Astrocyte (in vitro differentiated cells and primary cell): ENCODE measurements at regions not wholly inside any gene's neighbourhood (a gene's known extent, or its start where the extent isn't known, plus 50 kb on each side); places are given as distances from the start of the nearest gene placed in this dataset.

Experiments
- DNase-seq: peaks from one replicate; pipeline ENCODE4 v3.0.0-alpha.2; 2010; ENCODE audit warnings: low read depth
- FAIRE-seq: peaks from 2 replicates; lab custom pipeline; 2011; peaks lifted over from hg19 to GRCh38; lab: Jason Lieb, UNC
- H2AFZ ChIP-seq: 2 replicates; pipeline ENCODE4 v1.6.0; 2012; ENCODE audit warnings: low read depth, low read length, inconsistent platforms
- H3K27ac ChIP-seq: 2 replicates; pipeline ENCODE4 v1.5.1; 2011; ENCODE audit warnings: low read depth, low read length, inconsistent platforms
- H3K27me3 ChIP-seq: 2 replicates; pipeline ENCODE4 v1.6.0; 2011; ENCODE audit warnings: low read length, inconsistent platforms; ENCODE audit not compliant: insufficient read depth
- H3K36me3 ChIP-seq: 2 replicates; pipeline ENCODE4 v1.5.1; 2011; ENCODE audit warnings: low read length, inconsistent platforms; ENCODE audit not compliant: insufficient read depth
- H3K4me1 ChIP-seq: 2 replicates; pipeline ENCODE4 v1.5.1; 2011; ENCODE audit warnings: low read length, inconsistent platforms; ENCODE audit not compliant: insufficient read depth
- H3K4me2 ChIP-seq: 2 replicates; pipeline ENCODE4 v1.6.0; 2012; ENCODE audit warnings: low read length, inconsistent platforms
- H3K4me3 ChIP-seq: 2 replicates; pipeline ENCODE4 v1.5.1; 2011; ENCODE audit warnings: low read depth, mild to moderate bottlenecking, low read length, inconsistent platforms; ENCODE audit not compliant: insufficient read depth
- H3K79me2 ChIP-seq: 2 replicates; pipeline ENCODE4 v1.6.0; 2012; ENCODE audit warnings: mild to moderate bottlenecking, low read length, inconsistent platforms; ENCODE audit not compliant: insufficient read depth
- H3K9ac ChIP-seq: 2 replicates; pipeline ENCODE4 v1.6.0; 2012; ENCODE audit warnings: mild to moderate bottlenecking, low read length, inconsistent platforms
- H3K9me3 ChIP-seq: 2 replicates; pipeline ENCODE4 v1.5.1; 2012; ENCODE audit warnings: low read depth, mild to moderate bottlenecking, low read length, inconsistent platforms; ENCODE audit not compliant: insufficient read depth
- H4K20me1 ChIP-seq: 2 replicates; pipeline ENCODE4 v1.6.0; 2012; ENCODE audit warnings: low read length, inconsistent platforms; ENCODE audit not compliant: insufficient read depth
- H3K27ac Mint-ChIP-seq: one replicate; pipeline ENCODE4 v1.8.0; 2021; ENCODE audit warnings: mild to moderate bottlenecking, mixed read lengths; ENCODE audit not compliant: unreplicated experiment
- H3K27me3 Mint-ChIP-seq: one replicate; pipeline ENCODE4 v1.8.0; 2021; ENCODE audit warnings: low read depth, mixed read lengths; ENCODE audit not compliant: unreplicated experiment
- H3K36me3 Mint-ChIP-seq: one replicate; pipeline ENCODE4 v1.8.0; 2021; ENCODE audit warnings: low read depth, mixed read lengths; ENCODE audit not compliant: unreplicated experiment
- H3K4me1 Mint-ChIP-seq: one replicate; pipeline ENCODE4 v1.8.0; 2021; ENCODE audit warnings: low read depth, mixed read lengths; ENCODE audit not compliant: unreplicated experiment
- H3K4me3 Mint-ChIP-seq: one replicate; pipeline ENCODE4 v1.8.0; 2021; ENCODE audit warnings: mild to moderate bottlenecking, moderate library complexity, mixed read lengths; ENCODE audit not compliant: unreplicated experiment
- H3K9me3 Mint-ChIP-seq: one replicate; pipeline ENCODE4 v1.8.0; 2021; ENCODE audit warnings: mild to moderate bottlenecking, mixed read lengths; ENCODE audit not compliant: unreplicated experiment
- EZH2 ChIP-seq: IDR thresholded peaks from 2 replicates; pipeline ENCODE4 v1.6.1; 2012; ENCODE audit warnings: mild to moderate bottlenecking, low read length, inconsistent platforms; ENCODE audit not compliant: insufficient read depth
- TF ChIP-seq, protein P1 (sequence below): IDR thresholded peaks from 2 replicates; pipeline ENCODE4 v1.5.1; 2011; ENCODE audit warnings: low read depth, mild to moderate bottlenecking, inconsistent platforms, low read length, moderate library complexity; ENCODE audit not compliant: insufficient read depth

- H3K79me2 ChIP-seq = no peaks in the 10 kb centered on the region
- no peaks in the 10 kb centered on the region for H3K36me3 ChIP-seq
- H3K27ac ChIP-seq = no peak overlapping the region
- H3K9me3 ChIP-seq = no peaks in the 10 kb centered on the region
- peaks cover 2% of the 10 kb centered on the region for H3K36me3 Mint-ChIP-seq
- peak overlapping the region; percentile 92 for H2AFZ ChIP-seq
- peak; percentile 55 for DNase-seq
- H3K4me3 Mint-ChIP-seq = no peak overlapping the region
- FAIRE-seq = no peak
- peak overlapping the region; percentile 77 for H3K4me2 ChIP-seq
- peaks cover 11% of the 10 kb centered on the region for H3K27me3 Mint-ChIP-seq
- no peaks in the 10 kb centered on the region for H4K20me1 ChIP-seq
- no peaks in the 10 kb centered on the region for H3K9me3 Mint-ChIP-seq
- H3K4me3 ChIP-seq = peak overlapping the region; percentile 31
- H3K4me1 Mint-ChIP-seq = peaks cover 4% of the 10 kb centered on the region
- H3K27me3 ChIP-seq = no peaks in the 10 kb centered on the region
- no peak overlapping the region for H3K27ac Mint-ChIP-seq
- TF ChIP-seq, protein P1, sequence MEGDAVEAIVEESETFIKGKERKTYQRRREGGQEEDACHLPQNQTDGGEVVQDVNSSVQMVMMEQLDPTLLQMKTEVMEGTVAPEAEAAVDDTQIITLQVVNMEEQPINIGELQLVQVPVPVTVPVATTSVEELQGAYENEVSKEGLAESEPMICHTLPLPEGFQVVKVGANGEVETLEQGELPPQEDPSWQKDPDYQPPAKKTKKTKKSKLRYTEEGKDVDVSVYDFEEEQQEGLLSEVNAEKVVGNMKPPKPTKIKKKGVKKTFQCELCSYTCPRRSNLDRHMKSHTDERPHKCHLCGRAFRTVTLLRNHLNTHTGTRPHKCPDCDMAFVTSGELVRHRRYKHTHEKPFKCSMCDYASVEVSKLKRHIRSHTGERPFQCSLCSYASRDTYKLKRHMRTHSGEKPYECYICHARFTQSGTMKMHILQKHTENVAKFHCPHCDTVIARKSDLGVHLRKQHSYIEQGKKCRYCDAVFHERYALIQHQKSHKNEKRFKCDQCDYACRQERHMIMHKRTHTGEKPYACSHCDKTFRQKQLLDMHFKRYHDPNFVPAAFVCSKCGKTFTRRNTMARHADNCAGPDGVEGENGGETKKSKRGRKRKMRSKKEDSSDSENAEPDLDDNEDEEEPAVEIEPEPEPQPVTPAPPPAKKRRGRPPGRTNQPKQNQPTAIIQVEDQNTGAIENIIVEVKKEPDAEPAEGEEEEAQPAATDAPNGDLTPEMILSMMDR = no peak
- TF ChIP-seq EZH2 = no peak
- no peak overlapping the region for H3K9ac ChIP-seq
- peaks cover 12% of the 10 kb centered on the region for H3K4me1 ChIP-seq
Measured at GRCh38 chr5:61631438-61631941, 299.4 kb downstream of the ZSWIM6 start.

DNA sequence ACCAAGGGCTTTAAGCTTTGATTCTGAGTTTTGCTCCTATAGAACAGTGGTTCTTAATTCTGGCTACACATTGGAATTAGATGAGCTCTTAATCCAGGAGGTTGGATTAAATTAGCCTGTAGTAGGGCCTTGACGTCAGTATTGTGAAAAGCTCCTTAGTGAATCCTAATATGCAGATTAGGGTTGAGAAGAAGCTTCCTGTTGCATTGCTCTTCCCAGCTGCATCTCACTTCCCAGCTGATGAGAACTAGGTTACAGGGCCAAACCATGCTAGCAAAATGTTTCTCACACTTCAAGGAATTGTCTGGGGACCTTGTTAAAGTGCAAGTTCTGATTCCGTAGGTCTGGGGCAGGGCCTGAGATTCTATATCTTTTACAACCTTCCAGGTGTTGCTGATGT lies 300.0 kb downstream of the ZSWIM6 start:
- Histone ChIP-seq H3K36me3 (no peaks in the 10 kb centered on the region), H2AFZ (peak overlapping the region; percentile 92), H3K4me3 (no peak overlapping the region), H4K20me1 (no peaks in the 10 kb centered on the region), H3K9me3 (no peaks in the 10 kb centered on the region), H3K9ac (no peak overlapping the region), H3K27ac (no peak overlapping the region), H3K27me3 (no peaks in the 10 kb centered on the region), H3K79me2 (no peaks in the 10 kb centered on the region), H3K4me2 (peak overlapping the region; percentile 77), H3K4me1 (peaks cover 12% of the 10 kb centered on the region)
- TF ChIP-seq, protein P1 = no peak
- no peak for TF ChIP-seq EZH2
- DNase-seq (no peak), FAIRE-seq (no peak)
- no peak overlapping the region for H3K27ac Mint-ChIP-seq
- H3K36me3 Mint-ChIP-seq = peaks cover 2% of the 10 kb centered on the region
- peaks cover 4% of the 10 kb centered on the region for H3K4me1 Mint-ChIP-seq
- H3K9me3 Mint-ChIP-seq = no peaks in the 10 kb centered on the region
- peaks cover 7% of the 10 kb centered on the region for H3K27me3 Mint-ChIP-seq
- no peak overlapping the region for H3K4me3 Mint-ChIP-seq

GRCh38 chr5:61635271-61635670 lies 303.2 kb downstream of the ZSWIM6 start:
- FAIRE-seq = no peak
- TF ChIP-seq EZH2 = no peak
- TF ChIP-seq, protein P1 = no peak
- Histone ChIP-seq H3K79me2 (no peaks in the 10 kb centered on the region), H3K27me3 (no peaks in the 10 kb centered on the region), H3K4me2 (no peak overlapping the region), H3K4me1 (peaks cover 16% of the 10 kb centered on the region), H4K20me1 (no peaks in the 10 kb centered on the region), H3K27ac (no peak overlapping the region), H3K9ac (no peak overlapping the region), H3K4me3 (no peak overlapping the region), H2AFZ (no peak overlapping the region), H3K9me3 (no peaks in the 10 kb centered on the region), H3K36me3 (no peaks in the 10 kb centered on the region)
- H3K27me3 Mint-ChIP-seq = peaks cover 7% of the 10 kb centered on the region
- no peak for DNase-seq
- no peak overlapping the region for H3K27ac Mint-ChIP-seq
- H3K9me3 Mint-ChIP-seq = no peaks in the 10 kb centered on the region
- H3K4me3 Mint-ChIP-seq = no peak overlapping the region
- no peaks in the 10 kb centered on the region for H3K36me3 Mint-ChIP-seq
- peaks cover 4% of the 10 kb centered on the region for H3K4me1 Mint-ChIP-seq
